IMR-90 (cell line): ENCODE measurements at regions not wholly inside any gene's neighbourhood (a gene's known extent, or its start where the extent isn't known, plus 50 kb on each side); places are given as distances from the start of the nearest gene placed in this dataset.

ENCODE experiments used
- ATAC-seq: fragments of 200-7000 bp; cut with Tn5 transposase; 2 replicates; pipeline ENCODE4 v1.9.1; 2020; ENCODE audit warnings: low read depth, mild to moderate bottlenecking, moderate library complexity
- BruUV-seq: library from RNA; stranded (reverse); fragments of 400-500 nt; replicated peaks from 2 replicates; lab custom pipeline; 2021; lab: Mats Ljungman, UMichigan
- CTCF ChIA-PET: fragments of 300-600 bp; formaldehyde crosslinking; extraction: SDS; loops from one replicate; lab custom pipeline; 2021; ENCODE audit warnings: antibody characterized with exemption; lab: Yijun Ruan, JAX
- POLR2A ChIA-PET: fragments of 300-600 bp; sonication (Branson Sonifier 250); formaldehyde crosslinking; loops from one replicate; lab custom pipeline; 2022; ENCODE audit warnings: antibody characterized with exemption; ENCODE audit not compliant: unreplicated experiment; lab: Charles Lee
- DNase-seq: peaks from one replicate; pipeline ENCODE4 v3.0.0; 2013
- H2AFZ ChIP-seq: replicated peaks from 2 replicates; pipeline ENCODE3; 2013; ENCODE audit warnings: low read length, mild to moderate bottlenecking; ENCODE audit not compliant: poor library complexity
- H2AK5ac ChIP-seq: 2 replicates; pipeline ENCODE4 v1.6.1; 2013; ENCODE audit warnings: low read depth, low read length, inconsistent platforms
- H2AK9ac ChIP-seq: replicated peaks from 2 replicates; pipeline ENCODE3; 2013; ENCODE audit warnings: mild to moderate bottlenecking, low read depth, low read length, moderate library complexity; ENCODE audit not compliant: poor library complexity
- H2BK120ac ChIP-seq: 2 replicates; pipeline ENCODE4 v1.6.1; 2013; ENCODE audit warnings: low read depth, low read length, inconsistent platforms
- H2BK15ac ChIP-seq: 3 replicates; pipeline ENCODE4 v1.6.1; 2013; ENCODE audit warnings: low read depth, low read length, inconsistent platforms
- H2BK20ac ChIP-seq: 2 replicates; pipeline ENCODE4 v1.6.1; 2013; ENCODE audit warnings: low read depth, mild to moderate bottlenecking, inconsistent platforms, low read length, moderate library complexity
- H2BK5ac ChIP-seq: 2 replicates; pipeline ENCODE4 v1.6.1; 2013; ENCODE audit warnings: mild to moderate bottlenecking, low read depth, low read length, inconsistent platforms; ENCODE audit not compliant: poor library complexity, severe bottlenecking
- H3K14ac ChIP-seq: replicated peaks from 2 replicates; pipeline ENCODE4 v1.6.1; 2013; ENCODE audit warnings: low read depth, low read length, inconsistent platforms
- H3K18ac ChIP-seq: 2 replicates; pipeline ENCODE4 v1.6.1; 2013; ENCODE audit warnings: low read depth, low read length, control low read depth
- H3K23ac ChIP-seq: 2 replicates; pipeline ENCODE4 v1.6.1; 2013; ENCODE audit warnings: low read depth, low read length, inconsistent platforms
- H3K27ac ChIP-seq: 2 replicates; pipeline ENCODE4 v1.5.1; 2013; ENCODE audit warnings: mild to moderate bottlenecking, control low read depth, low read length; ENCODE audit not compliant: insufficient read depth
- H3K27me3 ChIP-seq: 2 replicates; pipeline ENCODE4 v1.6.1; 2013; ENCODE audit warnings: low read length; ENCODE audit not compliant: control insufficient read depth, insufficient read depth
- H3K36me3 ChIP-seq: 2 replicates; pipeline ENCODE4 v1.6.1; 2013; ENCODE audit warnings: low read length, mixed read lengths; ENCODE audit not compliant: control insufficient read depth, insufficient read depth
- H3K4ac ChIP-seq: 2 replicates; pipeline ENCODE4 v1.6.1; 2013; ENCODE audit warnings: low read depth, low read length, inconsistent platforms
- H3K4me1 ChIP-seq: 2 replicates; pipeline ENCODE4 v1.6.1; 2013; ENCODE audit warnings: low read length, mixed read lengths; ENCODE audit not compliant: control insufficient read depth, insufficient read depth
- H3K4me2 ChIP-seq: 2 replicates; pipeline ENCODE4 v1.6.1; 2013; ENCODE audit warnings: low read depth, mild to moderate bottlenecking, control low read depth, low read length, moderate library complexity
- H3K4me3 ChIP-seq: 2 replicates; pipeline ENCODE4 v1.5.1; 2013; ENCODE audit warnings: low read depth, mild to moderate bottlenecking, control low read depth, low read length, moderate library complexity; ENCODE audit not compliant: insufficient read depth
- H3K56ac ChIP-seq: 2 replicates; pipeline ENCODE4 v1.6.1; 2013; ENCODE audit warnings: low read length, inconsistent platforms; ENCODE audit not compliant: insufficient read depth; ENCODE audit errors: extremely low read depth
- H3K79me1 ChIP-seq, 2 experiments: 2 replicates each; pipeline ENCODE4 v1.6.1; 2013; ENCODE audit warnings: low read length in 2 of 2, inconsistent platforms in 1 of 2, low read depth in 1 of 2
- H3K9ac ChIP-seq: 2 replicates; pipeline ENCODE4 v1.6.1; 2013; ENCODE audit warnings: low read depth, low read length, control low read depth
- H3K9me1 ChIP-seq: 2 replicates; pipeline ENCODE4 v1.6.1; 2013; ENCODE audit warnings: low read length, inconsistent platforms; ENCODE audit not compliant: insufficient read depth
- H3K9me3 ChIP-seq: 2 replicates; pipeline ENCODE4 v1.6.1; 2013; ENCODE audit warnings: low read length; ENCODE audit not compliant: control insufficient read depth, insufficient read depth
- H4K20me1 ChIP-seq: 2 replicates; pipeline ENCODE4 v1.6.1; 2013; ENCODE audit warnings: low read length, inconsistent platforms; ENCODE audit not compliant: insufficient read depth
- H4K5ac ChIP-seq: 2 replicates; pipeline ENCODE4 v1.6.1; 2013; ENCODE audit warnings: mild to moderate bottlenecking, low read depth, low read length, control low read depth
- H4K8ac ChIP-seq, 2 experiments: 2 replicates each; pipeline ENCODE4 v1.6.1; 2013; ENCODE audit warnings: low read depth in 2 of 2, low read length in 2 of 2, control low read depth in 1 of 2, inconsistent platforms in 1 of 2
- H4K91ac ChIP-seq: 2 replicates; pipeline ENCODE4 v1.6.1; 2013; ENCODE audit warnings: low read depth, low read length, inconsistent platforms; ENCODE audit not compliant: insufficient read depth
- MAZ ChIP-seq: IDR thresholded peaks from 2 replicates; pipeline ENCODE4 v1.6.1; 2012; ENCODE audit warnings: low read depth, mild to moderate bottlenecking, low read length, improper control_type of control experiment, moderate library complexity, borderline replicate concordance
- MXI1 ChIP-seq: IDR thresholded peaks from 2 replicates; pipeline ENCODE4 v1.6.1; 2012; ENCODE audit warnings: low read depth, mild to moderate bottlenecking, low read length, moderate library complexity, borderline replicate concordance
- NFE2L2 ChIP-seq: fragments of 150-350 bp; IDR thresholded peaks from 2 replicates; pipeline ENCODE4 v1.6.1; 2016; ENCODE audit warnings: low read depth, mild to moderate bottlenecking, low read length
- WGBS, 2 experiments: methylation state at CpG; one replicate each; pipeline versions ENCODE4 v1.1.5 to v1.1.7; 2013; ENCODE audit warnings: missing lambda C conversion rate in 2 of 2; ENCODE audit not compliant: insufficient read length in 1 of 2; ENCODE audit errors: extremely low coverage in 2 of 2; 5-methylcytosine and 5-hydroxymethylcytosine counted together
- dilution Hi-C: fragments of 300-500 bp; cut with HindIII; formaldehyde crosslinking; loops from one replicate; pipeline ENCODE4 v1.14.3; 2018; ENCODE audit warnings: low sequenced_read_pairs; ENCODE audit not compliant: unreplicated experiment
- in situ Hi-C: fragments of 300-500 bp; cut with MboI; formaldehyde crosslinking; loops from 3 replicates; pipeline ENCODE4 v1.14.3; 2019; ENCODE audit warnings: low sequenced_read_pairs, inconsistent platforms, mixed read lengths
- intact Hi-C: fragments of 100-400 bp; cut with micrococcal nuclease; formaldehyde crosslinking; loops from 2 replicates; pipeline ENCODE4 v1.10.0; 2022

GRCh38 chr6:40877362-40877761 lies 161.7 kb downstream of the UNC5CL start:
- Histone ChIP-seq H3K79me1 (no peaks in the 10 kb centered on the region), H3K9ac (no peak overlapping the region), H3K9me1 (no peaks in the 10 kb centered on the region), H3K4me3 (no peak overlapping the region), H3K23ac (no peak overlapping the region), H2AK9ac (no peak overlapping the region), H3K4ac (no peak overlapping the region), H3K4me1 (no peaks in the 10 kb centered on the region), H3K9me3 (no peaks in the 10 kb centered on the region), H4K5ac (no peak overlapping the region), H2AFZ (no peak overlapping the region), H3K36me3 (no peaks in the 10 kb centered on the region), H2BK20ac (no peak overlapping the region), H2BK15ac (no peak overlapping the region), H2BK5ac (no peak overlapping the region), H4K91ac (no peak overlapping the region), H3K56ac (no peak overlapping the region), H2AK5ac (no peak overlapping the region), H3K27me3 (peaks cover 3% of the 10 kb centered on the region), H2BK120ac (no peak overlapping the region), H3K18ac (no peak overlapping the region), H3K27ac (no peak overlapping the region), H3K14ac (no peak overlapping the region), H4K20me1 (no peaks in the 10 kb centered on the region), H3K4me2 (no peak overlapping the region), H4K8ac (no peak overlapping the region)
- CTCF ChIA-PET, result no interaction called here
- in situ Hi-C loops (no loop called here), dilution Hi-C loops (no loop called here), intact Hi-C loops (no loop called here)
- DNase-seq (no peak), ATAC-seq (no peak)
- TF ChIP-seq NFE2L2 (no peak), MAZ (no peak), MXI1 (no peak)
- no TSS peak for BruUV-seq
- 0% methylated on average over 1 of the region's 1 CpG; no CpG with 5 or more reads in 1 of the 2 experiments for WGBS, 2 experiments
- POLR2A ChIA-PET, result no interaction called here
